ENCODE measurements at regions not wholly inside any gene's neighbourhood (a gene's known extent, or its start where the extent isn't known, plus 50 kb on each side); places are given as distances from the start of the nearest gene placed in this dataset.

GRCh38 chr1:192941722-192942411 lies 117.3 kb downstream of the UCHL5 start:
- H3K27ac Mint-ChIP-seq = peak overlapping the region in 1 of 6 donors; percentile 0
- peaks cover 5 to 15% of the 10 kb centered on the region in 2 donors for H3K4me1 Mint-ChIP-seq
- H3K27me3 Mint-ChIP-seq (ENCODE audit: low read depth in 3 of 3) = no peaks in the 10 kb centered on the region
- DNase-seq = no peak
- H3K36me3 Mint-ChIP-seq = no peaks in the 10 kb centered on the region
- no peaks in the 10 kb centered on the region for H3K9me3 Mint-ChIP-seq
- no peak overlapping the region for H3K4me3 Mint-ChIP-seq

GRCh38 chr1:192943108-192943507 lies 116.1 kb downstream of the UCHL5 start:
- no peaks in the 10 kb centered on the region for H3K9me3 Mint-ChIP-seq
- H3K4me1 Mint-ChIP-seq = peaks cover 0 to 7% of the 10 kb centered on the region in 2 donors
- peaks cover 0 to 6% (median 3%) of the 10 kb centered on the region in 3 donors for H3K36me3 Mint-ChIP-seq
- no peak for DNase-seq
- no peaks in the 10 kb centered on the region for H3K27me3 Mint-ChIP-seq (ENCODE audit: low read depth in 3 of 3)
- no peak overlapping the region for H3K27ac Mint-ChIP-seq
- H3K4me3 Mint-ChIP-seq = no peak overlapping the region

GRCh38 chr1:192943522-192943921 lies 115.6 kb downstream of the UCHL5 start:
- peaks cover 0 to 7% of the 10 kb centered on the region in 2 donors for H3K4me1 Mint-ChIP-seq
- DNase-seq = no peak
- H3K36me3 Mint-ChIP-seq = peaks cover 0 to 7% (median 3%) of the 10 kb centered on the region in 3 donors
- no peaks in the 10 kb centered on the region for H3K27me3 Mint-ChIP-seq (ENCODE audit: low read depth in 3 of 3)
- H3K4me3 Mint-ChIP-seq = no peak overlapping the region
- H3K27ac Mint-ChIP-seq = no peak overlapping the region
- H3K9me3 Mint-ChIP-seq = no peaks in the 10 kb centered on the region

GRCh38 chr1:192945390-192946130 lies 113.6 kb downstream of the UCHL5 start:
- DNase-seq = no peak
- Mint-ChIP-seq H3K4me1 (peaks cover 0 to 7% of the 10 kb centered on the region in 2 donors), H3K4me3 (no peak overlapping the region), H3K36me3 (peaks cover 0 to 7% (median 3%) of the 10 kb centered on the region in 3 donors), H3K27ac (peak overlapping the region in 1 of 6 donors; percentile 69), H3K9me3 (no peaks in the 10 kb centered on the region), H3K27me3 (ENCODE audit: low read depth in 3 of 3) (no peaks in the 10 kb centered on the region)

GRCh38 chr1:192949783-192950182 lies 109.4 kb downstream of the UCHL5 start:
- no peaks in the 10 kb centered on the region for H3K27me3 Mint-ChIP-seq (ENCODE audit: low read depth in 3 of 3)
- peaks cover 0 to 7% of the 10 kb centered on the region in 2 donors for H3K4me1 Mint-ChIP-seq
- H3K4me3 Mint-ChIP-seq = no peak overlapping the region
- no peak overlapping the region for H3K27ac Mint-ChIP-seq
- peaks cover 3 to 25% (median 19%) of the 10 kb centered on the region in 3 donors for H3K36me3 Mint-ChIP-seq
- H3K9me3 Mint-ChIP-seq = no peaks in the 10 kb centered on the region
- DNase-seq = no peak

GRCh38 chr1:192950926-192951325 lies 108.2 kb downstream of the UCHL5 start:
- H3K36me3 Mint-ChIP-seq = peaks cover 8 to 32% (median 23%) of the 10 kb centered on the region in 3 donors
- DNase-seq = no peak
- no peak overlapping the region for H3K27ac Mint-ChIP-seq
- H3K9me3 Mint-ChIP-seq = no peaks in the 10 kb centered on the region
- H3K27me3 Mint-ChIP-seq (ENCODE audit: low read depth in 3 of 3) = no peaks in the 10 kb centered on the region
- H3K4me1 Mint-ChIP-seq = no peaks in the 10 kb centered on the region
- no peak overlapping the region for H3K4me3 Mint-ChIP-seq

- DNase-seq = no peak
- no peaks in the 10 kb centered on the region for H3K4me1 Mint-ChIP-seq
- no peak overlapping the region for H3K4me3 Mint-ChIP-seq
- H3K9me3 Mint-ChIP-seq = no peaks in the 10 kb centered on the region
- no peaks in the 10 kb centered on the region for H3K27me3 Mint-ChIP-seq (ENCODE audit: low read depth in 3 of 3)
- no peak overlapping the region for H3K27ac Mint-ChIP-seq
- H3K36me3 Mint-ChIP-seq = peaks cover 12 to 38% (median 28%) of the 10 kb centered on the region in 3 donors
Measured at GRCh38 chr1:192951691-192952460, 107.3 kb downstream of the UCHL5 start.

GRCh38 chr1:192952646-192953045 lies 106.5 kb downstream of the UCHL5 start:
- no peaks in the 10 kb centered on the region for H3K27me3 Mint-ChIP-seq (ENCODE audit: low read depth in 3 of 3)
- no peak for DNase-seq
- no peaks in the 10 kb centered on the region for H3K4me1 Mint-ChIP-seq
- H3K9me3 Mint-ChIP-seq = no peaks in the 10 kb centered on the region
- peaks cover 15 to 41% (median 27%) of the 10 kb centered on the region in 3 donors for H3K36me3 Mint-ChIP-seq
- H3K27ac Mint-ChIP-seq = no peak overlapping the region
- no peak overlapping the region for H3K4me3 Mint-ChIP-seq

- Mint-ChIP-seq H3K4me1 (peaks cover 0 to 3% of the 10 kb centered on the region in 2 donors), H3K36me3 (peaks cover 15 to 42% (median 22%) of the 10 kb centered on the region in 3 donors), H3K27me3 (ENCODE audit: low read depth in 3 of 3) (peaks cover 0 to 1% (median 0%) of the 10 kb centered on the region in 3 donors), H3K4me3 (no peak overlapping the region), H3K27ac (no peak overlapping the region), H3K9me3 (no peaks in the 10 kb centered on the region)
- DNase-seq = no peak
Measured at GRCh38 chr1:192954705-192955265, 104.4 kb downstream of the UCHL5 start.

GRCh38 chr1:192958350-192958749 lies 100.8 kb downstream of the UCHL5 start:
- H3K27me3 Mint-ChIP-seq (ENCODE audit: low read depth in 3 of 3) = peaks cover 0 to 1% (median 0%) of the 10 kb centered on the region in 3 donors
- H3K4me1 Mint-ChIP-seq = peaks cover 0 to 16% of the 10 kb centered on the region in 2 donors
- H3K36me3 Mint-ChIP-seq = peaks cover 19 to 36% (median 21%) of the 10 kb centered on the region in 3 donors
- H3K27ac Mint-ChIP-seq = no peak overlapping the region
- H3K4me3 Mint-ChIP-seq = no peak overlapping the region
- no peak for DNase-seq
- H3K9me3 Mint-ChIP-seq = no peaks in the 10 kb centered on the region

- H3K27me3 Mint-ChIP-seq (ENCODE audit: low read depth in 3 of 3) = peaks cover 0 to 1% (median 0%) of the 10 kb centered on the region in 3 donors
- no peaks in the 10 kb centered on the region for H3K9me3 Mint-ChIP-seq
- peaks cover 17 to 34% (median 21%) of the 10 kb centered on the region in 3 donors for H3K36me3 Mint-ChIP-seq
- no peak overlapping the region for H3K27ac Mint-ChIP-seq
- H3K4me3 Mint-ChIP-seq = no peak overlapping the region
- DNase-seq = no peak
- peaks cover 0 to 17% of the 10 kb centered on the region in 2 donors for H3K4me1 Mint-ChIP-seq
Measured at GRCh38 chr1:192958871-192959270, 100.3 kb downstream of the UCHL5 start.

- H3K36me3 Mint-ChIP-seq = peaks cover 16 to 27% (median 18%) of the 10 kb centered on the region in 3 donors
- H3K9me3 Mint-ChIP-seq = no peaks in the 10 kb centered on the region
- peaks cover 0 to 3% (median 1%) of the 10 kb centered on the region in 3 donors for H3K27me3 Mint-ChIP-seq (ENCODE audit: low read depth in 3 of 3)
- H3K4me1 Mint-ChIP-seq = peaks cover 3 to 25% of the 10 kb centered on the region in 2 donors
- H3K27ac Mint-ChIP-seq = no peak overlapping the region
- H3K4me3 Mint-ChIP-seq = no peak overlapping the region
- no peak for DNase-seq
Measured at GRCh38 chr1:192959657-192960186, 99.4 kb downstream of the UCHL5 start.

All from immature natural killer cell (primary cell).